22Rv1 (cell line): ENCODE measurements at regions not wholly inside any gene's neighbourhood (a gene's known extent, or its start where the extent isn't known, plus 50 kb on each side); places are given as distances from the start of the nearest gene placed in this dataset.

Experiments
- H3K27ac ChIP-seq: fragments of 450-650 bp; 2 replicates; pipeline ENCODE4 v1.5.1; 2017
- CTCF ChIP-seq: fragments of 450-650 bp; IDR thresholded peaks from 2 replicates; pipeline ENCODE4 v1.5.1; 2017; ENCODE audit warnings: mild to moderate bottlenecking
- ZFX ChIP-seq: fragments of 450-650 bp; IDR thresholded peaks from 2 replicates; pipeline ENCODE4 v1.6.1; 2017; ENCODE audit warnings: antibody characterized with exemption, borderline replicate concordance

GRCh38 chr2:41990688-41991087 lies 57.1 kb upstream of the PKDCC start:
- TF ChIP-seq ZFX, result no peak
- no peak for TF ChIP-seq CTCF
- H3K27ac ChIP-seq, result no peak overlapping the region

- H3K27ac ChIP-seq, result no peak overlapping the region
- TF ChIP-seq ZFX (no peak), CTCF (no peak)
Observed at GRCh38 chr2:41992056-41992642, 55.7 kb upstream of the PKDCC start.

GRCh38 chr2:41992671-41993434 lies 55.0 kb upstream of the PKDCC start:
- TF ChIP-seq ZFX (no peak), CTCF (no peak)
- no peak overlapping the region for H3K27ac ChIP-seq

GRCh38 chr2:41993435-41993925 lies 54.3 kb upstream of the PKDCC start:
- no peak overlapping the region for H3K27ac ChIP-seq
- TF ChIP-seq ZFX (no peak), CTCF (no peak)

GRCh38 chr2:41994233-41994637 lies 53.6 kb upstream of the PKDCC start:
- no peak for TF ChIP-seq ZFX
- TF ChIP-seq CTCF, result no peak
- no peak overlapping the region for H3K27ac ChIP-seq

- TF ChIP-seq ZFX, result no peak
- TF ChIP-seq CTCF, result no peak
- H3K27ac ChIP-seq, result no peak overlapping the region
Observed at GRCh38 chr2:41994661-41995060, 53.2 kb upstream of the PKDCC start.

- no peak for TF ChIP-seq ZFX
- TF ChIP-seq CTCF, result no peak
- no peak overlapping the region for H3K27ac ChIP-seq
Observed at GRCh38 chr2:41997561-41997960, 50.3 kb upstream of the PKDCC start.
